GM18520 (cell line): ENCODE measurements at regions not wholly inside any gene's neighbourhood (a gene's known extent, or its start where the extent isn't known, plus 50 kb on each side); places are given as distances from the start of the nearest gene placed in this dataset.

Source experiments
- ATAC-seq: cut with Tn5 transposase; IDR thresholded peaks from one replicate; pipeline ENCODE4 v1.9.1; 2021; ENCODE audit not compliant: unreplicated experiment

- no peak for ATAC-seq
Measured at GRCh38 chr6:74782346-74782745, 423.5 kb downstream of the COL12A1 start.

- ATAC-seq, result no peak
Measured at GRCh38 chr6:74780831-74781230, 425.0 kb downstream of the COL12A1 start.

- ATAC-seq, result no peak
Measured at GRCh38 chr6:74768738-74769137, 437.1 kb downstream of the COL12A1 start.

DNA sequence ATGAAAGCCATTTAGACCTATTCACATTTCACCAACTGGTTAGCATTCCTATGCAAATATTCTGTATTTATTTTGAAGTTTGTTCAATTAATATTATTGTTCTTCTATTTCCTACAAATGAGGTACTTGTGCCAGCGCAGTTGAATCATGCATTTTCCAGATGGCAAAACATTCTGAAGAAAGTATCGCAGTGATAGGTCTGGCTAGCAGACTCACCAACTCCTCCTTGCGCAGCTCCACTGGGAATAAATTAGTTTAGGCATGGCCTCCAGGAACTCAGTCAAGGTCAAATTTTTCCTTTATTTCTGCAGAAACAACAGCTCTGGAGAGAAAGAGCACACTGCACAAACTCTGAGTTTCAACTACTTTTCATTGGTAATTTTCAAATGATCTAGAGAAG lies 437.7 kb downstream of the COL12A1 start:
- no peak for ATAC-seq

DNA sequence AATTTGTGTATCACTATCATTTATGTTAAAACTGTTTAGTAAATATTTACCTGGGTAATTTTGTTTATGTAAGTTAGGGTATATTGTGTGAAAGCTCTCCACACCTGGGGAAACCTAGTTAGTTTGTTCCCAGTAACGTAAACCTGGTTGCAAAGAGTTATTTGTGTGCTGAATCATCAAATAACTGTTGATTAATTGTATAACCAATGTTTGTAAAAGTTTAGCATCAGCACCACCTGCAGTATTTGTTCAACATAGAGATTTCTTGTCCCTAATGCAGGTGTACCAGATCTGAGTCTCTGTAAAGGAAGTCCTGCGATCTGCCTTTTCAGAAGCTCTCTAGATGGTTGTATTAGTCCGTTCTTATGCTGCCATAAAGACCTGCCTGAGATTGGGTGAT lies 440.4 kb downstream of the COL12A1 start:
- ATAC-seq, result no peak

DNA sequence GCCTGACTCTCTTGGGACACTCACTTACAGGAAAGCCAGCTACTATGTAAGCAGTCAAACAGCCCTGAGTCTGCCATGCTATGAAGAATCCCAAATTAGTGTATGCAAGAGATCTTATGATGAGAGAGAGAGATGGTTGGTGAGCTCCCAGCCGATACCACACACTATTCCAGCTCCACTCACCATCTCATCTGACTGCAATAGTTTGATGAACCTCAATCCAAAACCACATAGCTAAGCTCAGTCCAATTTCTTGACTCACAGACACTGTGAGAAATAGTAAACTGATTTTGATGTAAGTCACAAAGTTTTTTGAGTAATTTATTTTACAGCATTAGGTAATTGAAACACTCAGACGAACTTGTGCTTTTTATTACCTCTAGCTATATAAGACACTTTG lies 441.4 kb downstream of the COL12A1 start:
- no peak for ATAC-seq

DNA sequence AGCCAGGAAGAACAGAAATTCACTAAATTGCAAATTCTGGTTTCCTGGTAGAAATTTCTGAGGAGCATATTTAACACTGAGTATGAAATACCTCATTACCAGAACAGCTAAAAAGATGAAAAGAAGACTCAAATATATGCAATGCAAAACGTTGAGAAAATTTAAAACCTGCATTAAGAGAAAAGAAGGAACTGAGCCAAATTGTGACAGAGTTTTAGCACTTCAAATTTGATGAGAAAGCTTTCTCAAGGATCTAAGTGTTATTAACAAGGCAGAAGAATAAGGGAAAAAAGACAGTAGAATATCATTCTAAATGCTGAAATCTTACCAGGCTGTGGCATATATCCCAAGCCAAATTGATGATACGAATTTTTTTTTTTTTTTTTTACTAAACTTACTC lies 443.0 kb downstream of the COL12A1 start:
- ATAC-seq, result no peak

GRCh38 chr6:74757813-74758212 lies 448.0 kb downstream of the COL12A1 start:
- ATAC-seq, result no peak

DNA sequence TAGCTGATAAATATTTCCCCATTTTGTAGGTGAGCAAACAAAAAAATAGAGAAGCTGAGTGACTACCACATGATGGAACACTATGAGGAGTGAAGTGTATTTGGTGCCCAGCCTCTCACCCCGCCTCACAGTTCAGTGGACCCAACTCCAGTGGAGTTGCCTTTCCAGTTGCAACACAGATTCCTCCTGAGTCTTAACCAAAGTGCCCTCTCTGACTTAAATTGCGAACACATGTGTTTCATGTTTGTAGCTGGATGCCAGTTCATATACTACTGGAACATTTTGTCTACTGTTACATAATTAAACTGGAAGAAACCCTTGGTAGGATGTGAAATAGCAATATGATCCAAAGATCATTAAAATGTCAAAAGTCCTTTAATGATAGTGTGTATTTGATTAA lies 448.9 kb downstream of the COL12A1 start:
- ATAC-seq, result no peak

- ATAC-seq, result no peak
Measured at GRCh38 chr6:74755778-74756177, 450.1 kb downstream of the COL12A1 start.

GRCh38 chr6:74755196-74755595 lies 450.7 kb downstream of the COL12A1 start:
- no peak for ATAC-seq

- no peak for ATAC-seq
Measured at GRCh38 chr6:74753883-74754600, 451.8 kb downstream of the COL12A1 start.

DNA sequence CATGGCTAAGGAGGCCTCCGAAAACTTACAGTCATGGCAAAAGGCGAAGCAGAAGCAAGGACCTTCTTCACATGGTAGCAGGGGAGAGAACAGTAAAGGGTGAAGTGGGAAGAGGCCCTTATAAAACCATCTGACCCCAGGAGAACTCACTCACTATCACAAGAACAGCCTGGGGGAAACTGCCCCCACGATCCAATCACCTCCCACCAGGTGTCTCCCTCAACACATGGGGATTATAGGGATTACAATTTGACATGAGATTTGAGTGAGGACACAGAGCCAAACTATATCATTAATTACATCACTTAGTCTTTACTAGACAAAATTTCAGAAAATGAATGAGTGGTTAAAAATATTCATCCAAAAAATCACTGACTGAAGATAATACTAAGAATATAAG lies 453.6 kb downstream of the COL12A1 start:
- no peak for ATAC-seq

DNA sequence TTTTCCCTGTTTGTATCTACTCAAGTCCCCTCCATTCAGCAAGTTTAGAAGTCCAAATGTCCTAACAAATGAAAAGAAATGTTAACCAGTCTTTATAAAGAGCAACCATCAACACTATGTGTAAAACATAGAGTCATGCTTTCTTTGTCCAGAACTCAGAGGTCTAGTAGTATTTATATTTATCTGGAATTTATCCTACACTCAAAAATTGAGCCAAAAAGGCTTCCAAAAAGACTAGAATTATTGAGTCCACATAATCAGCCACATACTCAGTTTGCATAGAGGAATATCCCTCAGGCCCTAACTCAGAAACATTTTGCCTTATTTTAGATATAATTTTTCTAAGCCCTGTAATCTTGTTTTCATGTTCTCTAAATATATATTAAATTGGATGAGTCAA lies 455.0 kb downstream of the COL12A1 start:
- no peak for ATAC-seq

- ATAC-seq, result no peak
Measured at GRCh38 chr6:74749211-74750147, 456.4 kb downstream of the COL12A1 start.

GRCh38 chr6:74745670-74746069 lies 460.2 kb downstream of the COL12A1 start:
- ATAC-seq, result no peak

DNA sequence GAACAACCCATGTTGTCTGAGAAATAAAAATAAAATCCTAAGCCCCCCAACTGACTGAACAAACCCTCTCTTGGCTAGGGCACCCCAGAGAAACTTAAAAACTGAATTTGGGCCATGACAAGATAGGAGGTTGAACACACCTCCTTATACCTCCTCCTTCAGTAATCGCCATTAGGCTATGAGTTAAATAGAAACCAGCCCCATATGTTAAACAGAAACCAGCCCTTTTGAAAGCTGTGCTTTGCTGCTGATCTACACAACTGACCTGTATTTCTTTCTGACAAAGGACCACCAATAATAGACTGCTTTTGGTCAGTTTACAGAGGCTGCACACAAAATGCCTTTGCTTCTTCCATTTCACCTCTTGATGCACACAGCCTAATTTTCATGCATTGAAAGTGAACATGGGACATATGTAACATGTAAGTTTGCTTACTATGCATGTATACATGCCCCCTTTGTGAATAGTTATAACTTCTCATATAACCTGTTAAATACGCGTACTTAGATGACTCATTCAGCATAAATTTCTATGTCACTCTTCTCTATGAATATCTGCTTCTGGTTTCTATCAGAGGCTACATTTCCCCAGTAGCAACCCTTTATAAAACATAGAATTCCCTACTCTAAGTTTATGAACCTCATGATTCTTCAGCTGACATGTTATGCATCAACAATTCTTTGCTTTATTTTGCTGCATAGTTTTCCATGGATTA lies 462.9 kb downstream of the COL12A1 start:
- no peak for ATAC-seq

DNA sequence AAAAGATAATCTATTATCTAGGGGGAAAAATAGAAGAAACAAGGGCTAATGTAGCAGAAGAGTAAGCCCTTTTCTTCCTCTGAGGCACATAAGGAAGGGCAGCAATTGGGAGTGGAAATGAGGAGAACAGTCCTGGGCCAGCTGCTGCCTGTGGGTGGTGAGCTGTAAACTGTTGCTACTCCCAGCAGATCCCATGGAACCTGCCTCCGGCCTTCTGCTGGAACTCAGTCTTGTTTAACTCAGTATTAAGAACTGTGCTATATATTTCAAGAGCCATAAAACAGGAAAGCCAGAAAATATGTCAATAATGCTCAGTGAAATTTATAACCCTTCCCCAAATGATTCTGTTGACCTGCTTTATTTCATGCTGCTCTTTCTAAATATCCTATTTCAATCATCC lies 464.2 kb downstream of the COL12A1 start:
- no peak for ATAC-seq

DNA sequence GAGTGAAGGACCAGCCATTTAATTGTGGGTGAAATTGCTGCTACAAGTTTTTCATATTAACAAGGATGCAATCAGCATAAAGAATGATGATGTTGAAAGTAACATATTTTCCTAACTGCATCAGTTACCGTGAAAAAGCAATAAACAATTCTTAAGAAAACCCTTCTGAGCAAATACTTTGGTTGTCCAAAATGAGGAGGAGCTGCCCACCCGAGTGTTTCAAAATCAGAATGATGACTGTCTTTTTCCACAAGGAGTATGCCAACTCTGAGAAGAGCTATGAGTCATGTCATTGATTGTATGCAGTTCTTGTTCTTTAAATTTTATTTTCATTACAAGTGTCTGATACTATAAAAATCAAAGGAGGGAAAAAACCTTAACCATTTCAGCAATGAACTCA lies 470.5 kb downstream of the COL12A1 start:
- no peak for ATAC-seq

DNA sequence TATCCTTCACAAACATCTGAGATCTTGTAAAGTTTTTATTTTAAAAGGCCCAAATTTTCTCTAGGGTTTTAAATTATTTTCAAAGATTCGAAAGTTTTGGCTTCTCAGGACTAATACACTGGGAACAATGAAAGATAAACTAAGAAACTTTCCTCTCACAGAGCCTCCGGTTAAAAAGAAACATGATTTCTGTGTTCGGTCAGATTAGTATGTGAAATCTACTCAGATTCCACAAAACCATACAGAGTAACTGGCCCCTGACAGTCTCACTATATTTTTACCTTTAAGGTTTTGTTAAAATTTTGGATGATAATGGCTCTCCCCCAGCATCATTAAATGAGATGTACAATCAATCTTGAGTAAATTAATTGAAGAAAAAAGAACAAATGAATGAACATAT lies 471.0 kb downstream of the COL12A1 start:
- ATAC-seq, result no peak

- no peak for ATAC-seq
Measured at GRCh38 chr6:74733830-74734620, 471.8 kb downstream of the COL12A1 start.
